GM19438 (cell line): ENCODE measurements at regions not wholly inside any gene's neighbourhood (a gene's known extent, or its start where the extent isn't known, plus 50 kb on each side); places are given as distances from the start of the nearest gene placed in this dataset.
A peak's percentile ranks its signal among the peaks of the same experiment; 100 is the strongest.
"Not testable (repeated sequence)": the region's sequence is repeated elsewhere in the genome, so short reads cannot be mapped to it uniquely, and the experiment has no call there.

Source experiments
- ATAC-seq: cut with Tn5 transposase; IDR thresholded peaks from one replicate; pipeline ENCODE4 v1.9.1; 2021; ENCODE audit warnings: low read depth; ENCODE audit not compliant: unreplicated experiment

- ATAC-seq: not testable (repeated sequence)
These were observed 219.9 kb upstream of the SGK1 start for GRCh38 chr6:134537765-134538164.

GRCh38 chr6:134537146-134537555 is 219.2 kb upstream of the SGK1 start:
- ATAC-seq: no peak

- no peak for ATAC-seq
These were observed 217.9 kb upstream of the SGK1 start for GRCh38 chr6:134535831-134536230.

- ATAC-seq: no peak
These were observed 216.8 kb upstream of the SGK1 start for GRCh38 chr6:134534708-134535149.

GRCh38 chr6:134533991-134534390 is 216.1 kb upstream of the SGK1 start:
- no peak for ATAC-seq

- no peak for ATAC-seq
These were observed 215.0 kb upstream of the SGK1 start for GRCh38 chr6:134532694-134533624.

- ATAC-seq: no peak
These were observed 213.7 kb upstream of the SGK1 start for GRCh38 chr6:134531611-134532010.

- no peak for ATAC-seq
These were observed 213.3 kb upstream of the SGK1 start for GRCh38 chr6:134531188-134531551.

GRCh38 chr6:134529921-134530320 is 212.0 kb upstream of the SGK1 start:
- ATAC-seq: no peak

GRCh38 chr6:134529305-134529704 is 211.4 kb upstream of the SGK1 start:
- ATAC-seq: no peak

- ATAC-seq: no peak
These were observed 209.3 kb upstream of the SGK1 start for GRCh38 chr6:134527108-134527787.

GRCh38 chr6:134525190-134525868 is 207.4 kb upstream of the SGK1 start:
- ATAC-seq: no peak

GRCh38 chr6:134523903-134524650 is 206.2 kb upstream of the SGK1 start:
- no peak for ATAC-seq

GRCh38 chr6:134523051-134523450 is 205.1 kb upstream of the SGK1 start:
- ATAC-seq: no peak

GRCh38 chr6:134521116-134521501 is 203.2 kb upstream of the SGK1 start:
- ATAC-seq: no peak

GRCh38 chr6:134520181-134521115 is 202.5 kb upstream of the SGK1 start:
- ATAC-seq: no peak

- ATAC-seq: peak; percentile 83
These were observed 201.6 kb upstream of the SGK1 start for GRCh38 chr6:134519465-134519864.

- ATAC-seq: no peak
These were observed 200.0 kb upstream of the SGK1 start for GRCh38 chr6:134517868-134518267.

- ATAC-seq: no peak
These were observed 199.3 kb upstream of the SGK1 start for GRCh38 chr6:134517145-134517658.
